ENCODE measurements at regions not wholly inside any gene's neighbourhood (a gene's known extent, or its start where the extent isn't known, plus 50 kb on each side); places are given as distances from the start of the nearest gene placed in this dataset.

- Histone ChIP-seq H3K4me1 (ENCODE audit: insufficient read depth, low read length) (no peaks in the 10 kb centered on the region), H3K36me3 (ENCODE audit: insufficient read depth, low read length) (no peaks in the 10 kb centered on the region; the same call in 1 of the 2 replicates), H3K9ac (ENCODE audit: low read depth, low read length) (no peak overlapping the region), H3K9me3 (ENCODE audit: control insufficient read depth, insufficient read depth, low read length) (peaks cover 13% of the 10 kb centered on the region; the same call in 1 of the 2 replicates)
Observed at GRCh38 chr14:103198131-103199105, 75.2 kb downstream of the TNFAIP2 start.

- H3K36me3 ChIP-seq (ENCODE audit: insufficient read depth, low read length): no peaks in the 10 kb centered on the region; the same call in 1 of the 2 replicates
- no peak overlapping the region for H3K9ac ChIP-seq (ENCODE audit: low read depth, low read length)
- H3K4me1 ChIP-seq (ENCODE audit: insufficient read depth, low read length): no peaks in the 10 kb centered on the region
- peaks cover 13% of the 10 kb centered on the region for H3K9me3 ChIP-seq (ENCODE audit: control insufficient read depth, insufficient read depth, low read length)
Observed at GRCh38 chr14:103199124-103199523, 75.9 kb downstream of the TNFAIP2 start.

DNA sequence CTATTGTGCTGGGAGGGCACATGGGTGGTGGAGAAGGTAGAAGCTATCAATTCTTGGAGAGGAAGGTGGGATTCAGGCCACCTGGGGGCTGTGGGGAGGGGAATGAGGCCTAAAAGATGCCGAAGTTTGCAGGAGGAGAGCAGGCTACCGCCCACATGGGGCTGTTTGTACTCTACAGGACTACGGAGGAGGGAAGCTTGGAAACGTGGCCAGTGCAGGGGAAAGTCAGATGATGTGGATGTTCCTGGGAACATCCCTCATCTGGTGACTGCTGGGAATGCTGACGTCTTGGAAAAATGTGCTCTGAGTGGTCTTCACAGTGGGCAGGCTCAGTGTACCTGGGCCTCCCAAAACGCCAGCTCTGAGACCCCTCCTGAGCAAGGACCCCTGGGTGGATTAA lies 78.5 kb downstream of the TNFAIP2 start:
- H3K9ac ChIP-seq (ENCODE audit: low read depth, low read length): no peak overlapping the region
- H3K9me3 ChIP-seq (ENCODE audit: control insufficient read depth, insufficient read depth, low read length): peaks cover 15% of the 10 kb centered on the region
- no peaks in the 10 kb centered on the region; the same call in 1 of the 2 replicates for H3K36me3 ChIP-seq (ENCODE audit: insufficient read depth, low read length)
- H3K4me1 ChIP-seq (ENCODE audit: insufficient read depth, low read length): 0 out of 2 replicates have a peak, but pooled peaks cover 2% of the 10 kb centered on the region

- peaks cover 13% of the 10 kb centered on the region for H3K4me1 ChIP-seq (ENCODE audit: insufficient read depth, low read length)
- H3K9me3 ChIP-seq (ENCODE audit: control insufficient read depth, insufficient read depth, low read length): peaks cover 15% of the 10 kb centered on the region
- no peak overlapping the region for H3K9ac ChIP-seq (ENCODE audit: low read depth, low read length)
- no peaks in the 10 kb centered on the region; the same call in 1 of the 2 replicates for H3K36me3 ChIP-seq (ENCODE audit: insufficient read depth, low read length)
Observed at GRCh38 chr14:103204852-103205540, 81.7 kb downstream of the TNFAIP2 start.

GRCh38 chr14:103205541-103205906 lies 82.3 kb downstream of the TNFAIP2 start:
- H3K9ac ChIP-seq (ENCODE audit: low read depth, low read length): no peak overlapping the region
- H3K9me3 ChIP-seq (ENCODE audit: control insufficient read depth, insufficient read depth, low read length): peaks cover 15% of the 10 kb centered on the region
- peaks cover 13% of the 10 kb centered on the region for H3K4me1 ChIP-seq (ENCODE audit: insufficient read depth, low read length)
- H3K36me3 ChIP-seq (ENCODE audit: insufficient read depth, low read length): no peaks in the 10 kb centered on the region; the same call in 1 of the 2 replicates

- H3K4me1 ChIP-seq (ENCODE audit: insufficient read depth, low read length): peaks cover 13% of the 10 kb centered on the region
- no peaks in the 10 kb centered on the region; the same call in 1 of the 2 replicates for H3K36me3 ChIP-seq (ENCODE audit: insufficient read depth, low read length)
- H3K9ac ChIP-seq (ENCODE audit: low read depth, low read length): 0 out of 2 replicates have a peak overlapping the region, but pooled peaks have one; percentile 28
- peaks cover 15% of the 10 kb centered on the region for H3K9me3 ChIP-seq (ENCODE audit: control insufficient read depth, insufficient read depth, low read length)
Observed at GRCh38 chr14:103206023-103206481, 82.8 kb downstream of the TNFAIP2 start.

- Histone ChIP-seq H3K4me1 (ENCODE audit: insufficient read depth, low read length) (peaks cover 13% of the 10 kb centered on the region), H3K9ac (ENCODE audit: low read depth, low read length) (peak overlapping the region; percentile 78; the same call in 1 of the 2 replicates), H3K36me3 (ENCODE audit: insufficient read depth, low read length) (no peaks in the 10 kb centered on the region; the same call in 1 of the 2 replicates), H3K9me3 (ENCODE audit: control insufficient read depth, insufficient read depth, low read length) (peaks cover 12% of the 10 kb centered on the region)
Observed at GRCh38 chr14:103206836-103207387, 83.7 kb downstream of the TNFAIP2 start.

DNA sequence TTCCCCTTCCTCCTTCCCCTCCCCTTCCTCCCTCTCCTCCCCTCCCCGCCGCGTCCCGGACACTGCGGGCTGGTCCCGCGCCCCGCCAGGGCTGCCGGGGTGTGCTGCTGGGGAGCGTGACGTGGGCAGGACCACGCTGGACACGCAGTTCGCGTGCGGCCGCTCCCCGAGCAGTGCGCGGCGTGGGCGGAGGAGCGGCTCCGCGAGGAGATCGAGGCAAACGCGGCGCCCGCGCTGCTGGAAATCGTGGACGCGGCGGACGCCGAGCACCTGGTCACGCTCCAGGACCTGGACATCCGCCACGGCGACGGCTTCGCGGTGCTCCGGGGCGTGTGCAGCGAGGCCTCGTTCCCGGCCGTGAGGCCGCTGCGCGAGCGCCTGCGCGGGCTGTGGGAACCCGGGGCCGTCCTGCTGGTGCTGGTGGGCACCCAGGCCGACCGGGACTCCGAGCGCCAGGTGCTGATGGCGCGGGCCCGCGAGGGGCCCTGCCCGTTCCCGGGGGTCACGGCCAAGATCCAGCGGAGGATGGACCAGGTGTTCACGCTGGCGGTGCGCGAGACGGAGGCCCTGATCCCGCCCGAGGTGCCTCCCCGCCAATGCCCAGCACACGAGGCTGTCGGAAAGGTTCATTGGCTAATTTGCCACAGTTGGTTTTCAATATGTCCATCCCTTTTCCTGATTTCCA lies 84.3 kb downstream of the TNFAIP2 start:
- Histone ChIP-seq H3K9me3 (ENCODE audit: control insufficient read depth, insufficient read depth, low read length) (peaks cover 6% of the 10 kb centered on the region), H3K9ac (ENCODE audit: low read depth, low read length) (peak overlapping the region; percentile 78), H3K36me3 (ENCODE audit: insufficient read depth, low read length) (no peaks in the 10 kb centered on the region), H3K4me1 (ENCODE audit: insufficient read depth, low read length) (peaks cover 13% of the 10 kb centered on the region)

DNA sequence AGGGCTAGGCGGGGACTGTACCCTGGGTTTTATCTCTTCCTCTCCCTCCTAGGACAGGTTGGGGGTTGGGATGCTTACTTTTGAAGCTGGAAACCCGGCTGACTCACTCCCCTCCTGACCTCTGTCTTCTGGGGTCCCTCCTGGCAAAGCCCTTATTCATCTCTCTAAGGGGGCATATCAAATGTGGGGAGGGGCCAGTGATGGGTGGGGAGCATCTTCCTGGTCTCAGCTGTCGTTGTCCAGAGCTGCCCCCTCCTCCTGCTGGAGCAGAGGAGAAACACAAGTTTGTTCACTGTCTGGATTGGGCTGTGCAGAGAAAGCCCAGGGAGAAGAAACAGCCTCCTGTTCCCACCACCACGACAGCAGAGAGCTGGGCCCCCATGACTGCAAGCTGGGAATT lies 85.8 kb downstream of the TNFAIP2 start:
- Histone ChIP-seq H3K36me3 (ENCODE audit: insufficient read depth, low read length) (no peaks in the 10 kb centered on the region), H3K4me1 (ENCODE audit: insufficient read depth, low read length) (peaks cover 13% of the 10 kb centered on the region), H3K9ac (ENCODE audit: low read depth, low read length) (no peak overlapping the region; the same call in 1 of the 2 replicates), H3K9me3 (ENCODE audit: control insufficient read depth, insufficient read depth, low read length) (peaks cover 3% of the 10 kb centered on the region)

GRCh38 chr14:103209506-103209905 lies 86.2 kb downstream of the TNFAIP2 start:
- Histone ChIP-seq H3K9me3 (ENCODE audit: control insufficient read depth, insufficient read depth, low read length) (peaks cover 3% of the 10 kb centered on the region), H3K9ac (ENCODE audit: low read depth, low read length) (no peak overlapping the region), H3K4me1 (ENCODE audit: insufficient read depth, low read length) (peaks cover 13% of the 10 kb centered on the region), H3K36me3 (ENCODE audit: insufficient read depth, low read length) (no peaks in the 10 kb centered on the region)

- no peaks in the 10 kb centered on the region for H3K36me3 ChIP-seq (ENCODE audit: insufficient read depth, low read length)
- H3K9me3 ChIP-seq (ENCODE audit: control insufficient read depth, insufficient read depth, low read length): no peaks in the 10 kb centered on the region; the same call in 1 of the 2 replicates
- H3K4me1 ChIP-seq (ENCODE audit: insufficient read depth, low read length): peaks cover 9% of the 10 kb centered on the region
- H3K9ac ChIP-seq (ENCODE audit: low read depth, low read length): no peak overlapping the region
Observed at GRCh38 chr14:103213331-103213730, 90.1 kb downstream of the TNFAIP2 start.

DNA sequence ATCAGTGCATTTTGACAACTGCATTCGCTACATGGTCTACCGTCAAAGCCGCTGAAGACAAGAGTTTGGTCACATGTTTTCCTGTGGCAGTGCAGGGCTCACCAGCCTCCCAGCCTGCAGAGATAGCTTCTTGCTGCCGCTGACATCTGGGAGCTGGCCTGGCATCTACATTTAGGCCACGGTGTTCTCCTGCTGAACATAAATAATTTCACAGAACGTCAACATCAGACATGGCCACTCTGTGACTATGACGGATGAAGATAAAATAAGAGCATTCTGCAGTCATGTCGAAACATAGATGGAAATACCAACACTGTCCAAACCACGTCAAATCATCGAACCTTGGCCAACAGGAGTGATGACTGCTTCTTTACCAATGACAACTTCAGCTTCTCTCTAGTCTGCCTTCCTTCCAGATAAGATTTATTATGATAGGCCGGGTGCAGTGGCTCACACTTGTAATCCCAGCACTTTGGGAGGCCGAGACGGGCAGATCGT lies 91.2 kb downstream of the TNFAIP2 start:
- H3K9ac ChIP-seq (ENCODE audit: low read depth, low read length): no peak overlapping the region

GRCh38 chr14:103216399-103216798 lies 93.1 kb downstream of the TNFAIP2 start:
- H3K9me3 ChIP-seq (ENCODE audit: control insufficient read depth, insufficient read depth, low read length): no peaks in the 10 kb centered on the region; the same call in 1 of the 2 replicates
- no peaks in the 10 kb centered on the region for H3K4me1 ChIP-seq (ENCODE audit: insufficient read depth, low read length)
- no peaks in the 10 kb centered on the region for H3K36me3 ChIP-seq (ENCODE audit: insufficient read depth, low read length)
- H3K9ac ChIP-seq (ENCODE audit: low read depth, low read length): no peak overlapping the region

More for the DNA sequence above, 91.2 kb downstream of the TNFAIP2 start:
- no peaks in the 10 kb centered on the region for H3K36me3 ChIP-seq (ENCODE audit: insufficient read depth, low read length)
- H3K4me1 ChIP-seq (ENCODE audit: insufficient read depth, low read length): peaks cover 1% of the 10 kb centered on the region; the same call in 1 of the 2 replicates
- H3K9me3 ChIP-seq (ENCODE audit: control insufficient read depth, insufficient read depth, low read length): no peaks in the 10 kb centered on the region; the same call in 1 of the 2 replicates

Measured in ES-I3 (cell line).